Stimulated activated effector memory CD8-positive, alpha-beta T cell treated with anti-CD3 and anti-CD28 coated beads, Interleukin-12 subunit alpha, Interleukin-12 subunit beta, amount 100 ng/mL, for 72 hours (primary cell): ENCODE measurements at regions not wholly inside any gene's neighbourhood (a gene's known extent, or its start where the extent isn't known, plus 50 kb on each side); places are given as distances from the start of the nearest gene placed in this dataset.

Experiments used
- ATAC-seq: fragments of 150-1000 bp; cut with Tn5 transposase; 2 replicates; pipeline ENCODE4 v1.10.0; 2021
- DNase-seq, 2 donors: peaks; one replicate each; pipeline ENCODE4 v3.0.0; 2021 to 2022; ENCODE audit warnings: low spot score in 2 of 2
- H3K27ac Mint-ChIP-seq: one replicate; pipeline ENCODE4 v1.8.0; 2022; ENCODE audit warnings: mild to moderate bottlenecking, mixed read lengths
- H3K36me3 Mint-ChIP-seq: one replicate; pipeline ENCODE4 v1.8.0; 2022; ENCODE audit warnings: mild to moderate bottlenecking, mixed read lengths
- H3K4me1 Mint-ChIP-seq: one replicate; pipeline ENCODE4 v1.8.0; 2022; ENCODE audit warnings: mixed read lengths
- H3K4me3 Mint-ChIP-seq: one replicate; pipeline ENCODE4 v1.8.0; 2022; ENCODE audit warnings: mild to moderate bottlenecking, mixed read lengths
- H3K9me3 Mint-ChIP-seq: one replicate; pipeline ENCODE4 v1.8.0; 2022; ENCODE audit warnings: mixed read lengths

DNA sequence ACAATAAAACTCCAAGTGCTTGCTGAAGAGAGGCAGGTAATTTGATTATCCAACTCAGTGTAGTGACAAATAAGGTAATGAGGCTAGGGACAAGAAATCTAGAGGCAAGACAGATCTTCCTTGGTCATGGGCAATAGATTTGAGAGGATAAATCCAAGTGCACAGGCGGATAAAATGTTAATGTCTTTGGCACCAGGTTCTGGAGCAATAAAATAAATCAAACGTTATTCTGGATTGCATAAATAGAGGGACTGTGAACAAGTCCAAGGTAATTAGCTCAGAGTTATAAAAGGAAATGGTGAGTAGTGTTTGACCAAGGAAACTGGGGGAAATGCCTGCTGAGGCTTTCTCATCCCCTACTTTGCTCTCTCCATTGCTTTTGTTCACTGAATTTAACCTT is 329.3 kb upstream of the PROX1 start:
- Mint-ChIP-seq H3K36me3 (no peaks in the 10 kb centered on the region), H3K4me3 (no peak overlapping the region), H3K27ac (no peak overlapping the region), H3K9me3 (no peaks in the 10 kb centered on the region), H3K4me1 (no peaks in the 10 kb centered on the region)
- ATAC-seq, result no peak
- DNase-seq, result no peak

DNA sequence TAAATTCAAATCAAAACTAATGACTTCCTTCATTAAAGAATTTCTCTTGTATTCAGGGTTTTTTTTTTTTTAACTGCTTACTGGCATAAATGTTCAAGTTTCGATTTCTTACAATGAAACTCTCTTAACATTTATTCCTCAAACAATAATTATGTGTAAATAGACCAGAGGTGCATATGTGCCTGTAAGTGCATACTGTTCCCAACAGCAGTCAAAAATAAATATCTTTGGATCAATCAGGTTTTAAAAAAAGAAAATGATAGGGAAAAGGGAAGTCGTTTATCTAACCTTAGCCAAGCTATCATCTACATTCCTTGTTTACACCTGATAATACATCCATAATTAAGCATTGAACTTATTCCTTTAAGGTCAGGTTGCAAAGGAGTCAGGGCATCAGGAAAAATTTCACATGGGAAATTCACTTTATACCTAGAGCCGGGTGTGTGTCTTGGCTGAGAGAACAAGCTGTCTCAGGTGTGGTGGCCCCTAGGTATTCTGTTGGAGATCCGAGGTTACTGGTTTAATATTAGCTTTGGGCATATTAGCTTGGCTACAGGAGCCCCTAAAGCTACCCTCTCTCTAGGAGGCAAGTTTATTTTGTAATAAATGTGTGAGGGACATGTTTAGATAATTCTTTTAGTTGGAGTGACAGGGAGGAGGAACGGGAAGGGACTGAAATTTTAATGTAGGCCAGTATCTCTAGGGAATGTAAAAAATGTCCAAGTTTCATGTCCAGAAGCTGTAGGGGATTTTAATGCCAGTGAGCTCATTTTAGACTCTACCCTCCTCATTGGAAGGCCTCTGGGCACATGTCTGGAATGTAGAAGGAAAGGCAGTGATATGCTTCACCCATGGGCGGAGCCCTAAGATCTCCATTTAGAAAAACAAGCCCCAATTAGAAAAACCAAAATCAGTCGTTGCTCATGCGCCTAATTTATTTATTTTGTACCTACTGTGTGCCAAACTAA is 327.9 kb upstream of the PROX1 start:
- Mint-ChIP-seq H3K27ac (no peak overlapping the region), H3K4me1 (no peaks in the 10 kb centered on the region), H3K9me3 (no peaks in the 10 kb centered on the region), H3K4me3 (no peak overlapping the region), H3K36me3 (no peaks in the 10 kb centered on the region)
- ATAC-seq (no peak), DNase-seq (no peak)

DNA sequence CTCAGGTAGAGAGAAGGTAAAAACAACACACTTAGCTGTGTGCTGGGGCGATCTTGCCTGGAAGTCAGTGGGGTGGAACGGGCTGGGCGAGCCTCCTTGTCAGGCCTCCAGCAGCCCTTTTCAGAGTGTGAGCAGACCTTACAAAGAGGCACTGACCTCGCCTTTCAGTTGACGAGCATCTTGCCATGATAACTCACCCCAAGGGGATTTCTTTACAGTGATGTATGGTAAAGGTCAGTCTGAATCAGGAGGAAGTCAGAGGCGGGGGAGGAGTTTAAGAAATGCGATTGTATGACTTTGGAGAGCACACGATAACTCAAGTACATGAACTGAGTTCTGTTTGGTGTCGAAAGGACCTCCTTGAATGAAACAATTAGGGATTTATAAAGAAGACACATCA is 326.5 kb upstream of the PROX1 start:
- no peak overlapping the region for H3K27ac Mint-ChIP-seq
- DNase-seq (no peak), ATAC-seq (peak; percentile 11)
- H3K4me3 Mint-ChIP-seq, result no peak overlapping the region
- no peaks in the 10 kb centered on the region for H3K9me3 Mint-ChIP-seq
- no peaks in the 10 kb centered on the region for H3K4me1 Mint-ChIP-seq
- no peaks in the 10 kb centered on the region for H3K36me3 Mint-ChIP-seq

DNA sequence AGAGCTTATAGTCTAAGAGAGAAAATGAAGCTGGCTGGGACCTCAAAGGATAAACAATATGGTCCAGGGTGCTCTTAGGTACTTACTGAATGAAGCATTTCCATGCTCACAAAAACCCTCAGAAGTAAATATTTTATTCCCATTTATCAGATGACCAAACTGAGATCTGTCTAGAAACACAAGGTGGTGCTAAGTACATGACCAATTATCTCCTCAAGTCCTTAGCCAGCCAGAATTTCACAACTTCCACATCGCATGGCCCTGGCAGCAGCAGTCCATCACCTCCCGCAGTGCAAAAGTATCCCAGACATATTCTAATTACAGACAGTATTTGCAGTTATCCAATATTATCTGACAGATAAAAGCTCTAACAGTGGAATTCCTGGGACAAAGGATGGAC is 321.7 kb upstream of the PROX1 start:
- no peaks in the 10 kb centered on the region for H3K36me3 Mint-ChIP-seq
- no peaks in the 10 kb centered on the region for H3K9me3 Mint-ChIP-seq
- no peak for DNase-seq
- no peak overlapping the region for H3K4me3 Mint-ChIP-seq
- no peaks in the 10 kb centered on the region for H3K4me1 Mint-ChIP-seq
- ATAC-seq, result no peak
- no peak overlapping the region for H3K27ac Mint-ChIP-seq

DNA sequence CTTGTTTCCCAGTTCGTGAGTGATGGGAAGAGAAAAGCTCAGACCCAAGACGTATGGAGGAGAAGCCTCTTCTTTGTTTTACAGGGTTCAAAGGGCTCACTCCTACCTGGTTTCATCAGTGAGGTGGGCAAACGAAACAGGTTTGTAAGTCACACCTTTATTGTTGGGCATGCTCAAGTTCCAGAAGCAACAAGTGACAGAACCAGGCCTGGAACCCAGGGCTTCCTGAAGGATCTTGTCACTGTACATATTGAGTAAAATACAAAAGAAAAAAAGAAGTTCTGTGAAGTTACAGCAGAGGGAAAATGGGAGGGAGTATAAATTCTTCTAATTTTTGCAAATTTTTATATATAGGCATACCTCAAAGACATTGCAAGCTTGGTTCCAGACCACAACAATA is 320.9 kb upstream of the PROX1 start:
- no peaks in the 10 kb centered on the region for H3K36me3 Mint-ChIP-seq
- H3K9me3 Mint-ChIP-seq, result no peaks in the 10 kb centered on the region
- H3K27ac Mint-ChIP-seq, result no peak overlapping the region
- H3K4me1 Mint-ChIP-seq, result no peaks in the 10 kb centered on the region
- no peak for DNase-seq
- no peak for ATAC-seq
- no peak overlapping the region for H3K4me3 Mint-ChIP-seq

DNA sequence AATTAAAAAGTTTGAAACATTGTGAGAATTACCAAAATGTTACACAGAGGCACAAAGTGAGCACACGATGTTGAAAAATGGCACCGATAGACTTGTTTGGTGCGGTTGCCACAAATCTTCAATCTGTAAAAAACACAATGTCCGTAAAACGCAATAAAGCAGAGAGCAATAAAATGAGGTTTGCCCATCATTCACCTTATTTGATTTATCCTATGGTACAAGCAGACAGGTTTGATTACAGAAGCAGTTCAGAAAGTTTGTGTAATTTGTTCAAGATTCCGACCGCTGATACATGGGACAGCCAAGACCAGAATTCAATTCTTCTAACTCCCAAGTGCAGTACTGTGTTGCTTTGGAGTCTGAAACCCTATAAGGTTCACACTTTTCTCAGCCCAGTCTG is 318.3 kb upstream of the PROX1 start:
- no peak for DNase-seq
- Mint-ChIP-seq H3K4me1 (no peaks in the 10 kb centered on the region), H3K27ac (no peak overlapping the region), H3K4me3 (no peak overlapping the region), H3K36me3 (no peaks in the 10 kb centered on the region), H3K9me3 (no peaks in the 10 kb centered on the region)
- no peak for ATAC-seq

DNA sequence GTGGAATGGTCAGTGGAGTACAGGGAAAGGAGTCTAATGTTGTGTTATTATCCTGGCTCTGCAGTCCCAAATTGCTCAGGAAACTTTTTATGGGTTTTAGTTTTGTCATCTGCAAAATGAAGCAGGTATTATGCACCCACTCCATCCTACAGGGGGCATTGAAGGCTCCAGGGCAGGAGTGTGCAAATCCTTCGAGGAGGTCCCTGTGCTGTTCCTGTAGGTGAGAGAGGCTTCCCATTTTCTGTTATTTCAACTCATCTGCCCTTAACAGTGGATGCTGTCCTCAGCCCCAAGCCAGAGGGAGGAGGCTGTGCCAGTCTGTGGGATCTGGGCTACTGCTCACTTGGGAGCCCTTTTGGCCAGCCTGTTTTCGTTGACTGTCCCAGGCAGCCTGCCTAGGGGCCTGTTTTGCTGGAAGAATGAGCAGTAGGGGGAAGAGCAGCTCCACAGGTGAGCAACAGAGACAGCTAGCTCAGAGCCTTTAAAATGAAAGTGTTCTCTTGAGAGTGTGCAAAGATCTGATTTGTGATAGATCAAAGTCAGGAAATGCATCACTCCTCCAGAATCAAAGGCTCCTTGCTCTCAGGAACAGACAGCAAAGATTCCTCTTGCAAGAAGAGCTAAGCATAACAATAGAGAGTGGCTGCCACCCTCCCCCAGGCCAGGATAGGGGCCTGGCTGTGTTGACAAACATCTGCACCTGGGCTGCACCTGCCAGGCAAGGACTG is 317.6 kb upstream of the PROX1 start:
- Mint-ChIP-seq H3K9me3 (no peaks in the 10 kb centered on the region), H3K36me3 (no peaks in the 10 kb centered on the region), H3K4me1 (no peaks in the 10 kb centered on the region), H3K27ac (no peak overlapping the region), H3K4me3 (no peak overlapping the region)
- ATAC-seq (no peak), DNase-seq (no peak)

DNA sequence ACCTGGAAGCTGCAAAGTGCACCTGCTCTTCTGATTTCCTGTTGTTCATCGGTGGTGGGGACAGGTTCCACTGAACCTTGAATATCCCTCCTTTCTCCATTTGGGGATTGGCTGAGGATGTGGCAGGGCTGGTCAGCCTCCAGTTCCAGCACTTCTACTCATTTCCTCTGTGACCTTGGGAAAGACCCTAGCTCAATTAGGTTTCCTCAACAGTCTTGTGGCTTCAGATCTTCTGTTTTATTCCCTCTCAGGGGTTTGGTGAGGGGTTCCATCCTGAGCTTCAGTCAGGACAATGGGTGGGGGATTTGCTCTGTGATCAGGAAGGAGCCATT is 317.1 kb upstream of the PROX1 start:
- ATAC-seq (no peak), DNase-seq (no peak)
- no peaks in the 10 kb centered on the region for H3K36me3 Mint-ChIP-seq
- H3K9me3 Mint-ChIP-seq, result no peaks in the 10 kb centered on the region
- no peak overlapping the region for H3K27ac Mint-ChIP-seq
- H3K4me3 Mint-ChIP-seq, result no peak overlapping the region
- no peaks in the 10 kb centered on the region for H3K4me1 Mint-ChIP-seq

DNA sequence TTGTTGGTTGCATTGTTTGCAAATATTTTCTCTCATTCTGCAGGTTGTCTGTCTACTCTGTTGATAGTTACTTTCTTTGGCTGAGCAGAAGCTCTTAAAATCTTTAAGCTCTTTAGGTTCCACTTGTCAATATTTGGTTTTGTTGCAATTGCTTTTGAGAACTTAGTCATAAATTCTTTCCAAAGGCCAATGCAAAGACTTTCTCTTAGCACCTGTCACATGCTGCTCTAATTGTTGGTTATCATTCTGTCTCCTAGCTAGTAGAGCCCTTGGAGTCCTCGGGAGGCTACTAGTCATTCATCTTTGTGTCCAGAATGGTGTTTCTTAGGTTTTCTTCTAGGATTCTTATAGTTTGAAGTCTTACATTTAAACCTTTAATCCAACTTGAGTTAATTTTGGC is 312.7 kb upstream of the PROX1 start:
- no peak overlapping the region for H3K4me3 Mint-ChIP-seq
- no peak overlapping the region for H3K27ac Mint-ChIP-seq
- DNase-seq (no peak), ATAC-seq (no peak)
- no peaks in the 10 kb centered on the region for H3K36me3 Mint-ChIP-seq
- no peaks in the 10 kb centered on the region for H3K4me1 Mint-ChIP-seq
- peaks cover 3% of the 10 kb centered on the region for H3K9me3 Mint-ChIP-seq

DNA sequence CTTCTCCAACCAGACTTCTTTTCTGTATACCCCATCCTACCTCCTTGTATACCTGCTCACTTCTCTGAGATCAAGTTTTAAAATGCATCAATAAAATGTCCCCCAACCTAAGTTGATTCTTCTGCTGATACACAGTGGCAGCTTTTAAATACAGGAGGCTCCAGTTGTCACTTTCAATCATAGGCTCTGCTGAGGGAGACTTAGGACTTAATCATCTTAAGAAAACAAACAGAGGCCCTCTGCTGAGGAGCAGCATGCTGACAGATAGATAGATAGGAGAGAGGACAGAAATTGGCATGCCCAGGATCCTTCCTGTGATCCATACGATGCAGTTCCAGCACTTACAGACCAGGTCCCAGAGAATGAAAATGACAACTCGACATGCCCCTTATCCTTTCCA is 311.0 kb upstream of the PROX1 start:
- Mint-ChIP-seq H3K4me3 (no peak overlapping the region), H3K36me3 (no peaks in the 10 kb centered on the region), H3K4me1 (no peaks in the 10 kb centered on the region), H3K9me3 (peaks cover 3% of the 10 kb centered on the region), H3K27ac (no peak overlapping the region)
- no peak for DNase-seq
- ATAC-seq, result no peak

DNA sequence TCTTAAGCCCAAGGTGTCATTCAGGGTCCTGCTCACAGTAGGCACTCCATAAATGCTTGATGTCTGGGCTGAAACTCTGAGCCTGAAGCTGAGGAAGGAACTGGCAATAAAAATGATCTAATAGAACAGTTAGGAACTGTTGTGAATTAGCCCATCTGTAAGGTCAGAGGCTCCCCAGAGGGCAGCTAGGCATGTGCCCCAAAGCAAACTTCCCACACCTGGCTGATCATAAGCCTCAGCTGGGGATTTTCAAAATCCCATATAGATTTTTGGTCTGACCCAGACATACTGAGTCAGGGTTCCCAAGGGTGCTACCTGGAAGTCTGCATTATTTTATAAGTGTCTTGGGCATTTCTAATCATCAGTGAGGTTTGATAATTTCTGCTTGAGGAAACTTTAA is 309.4 kb upstream of the PROX1 start:
- Mint-ChIP-seq H3K4me1 (no peaks in the 10 kb centered on the region), H3K27ac (no peak overlapping the region), H3K9me3 (peaks cover 6% of the 10 kb centered on the region), H3K36me3 (no peaks in the 10 kb centered on the region), H3K4me3 (no peak overlapping the region)
- ATAC-seq, result no peak
- DNase-seq, result no peak

DNA sequence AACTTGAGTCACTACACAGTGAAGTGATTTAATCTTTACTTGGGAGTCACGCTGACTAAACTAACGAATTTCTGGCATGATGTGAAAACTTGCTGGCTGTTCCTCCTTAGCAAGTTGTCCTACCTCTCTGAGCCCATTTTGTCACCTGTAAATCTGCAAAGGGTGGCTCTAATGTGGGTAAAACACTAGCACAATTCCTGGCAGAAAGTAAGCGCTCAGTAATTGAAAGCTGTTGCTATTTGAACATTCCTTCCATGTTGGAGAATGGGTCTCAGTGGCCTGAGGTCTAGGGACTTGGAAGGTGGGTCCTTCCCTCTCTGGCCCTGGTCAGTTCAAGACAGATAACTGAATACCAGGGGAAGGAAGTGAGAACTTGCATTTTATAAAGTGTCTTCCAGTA is 309.0 kb upstream of the PROX1 start:
- H3K36me3 Mint-ChIP-seq, result no peaks in the 10 kb centered on the region
- ATAC-seq, result no peak
- no peaks in the 10 kb centered on the region for H3K4me1 Mint-ChIP-seq
- H3K27ac Mint-ChIP-seq, result no peak overlapping the region
- peaks cover 6% of the 10 kb centered on the region for H3K9me3 Mint-ChIP-seq
- no peak for DNase-seq
- H3K4me3 Mint-ChIP-seq, result no peak overlapping the region

DNA sequence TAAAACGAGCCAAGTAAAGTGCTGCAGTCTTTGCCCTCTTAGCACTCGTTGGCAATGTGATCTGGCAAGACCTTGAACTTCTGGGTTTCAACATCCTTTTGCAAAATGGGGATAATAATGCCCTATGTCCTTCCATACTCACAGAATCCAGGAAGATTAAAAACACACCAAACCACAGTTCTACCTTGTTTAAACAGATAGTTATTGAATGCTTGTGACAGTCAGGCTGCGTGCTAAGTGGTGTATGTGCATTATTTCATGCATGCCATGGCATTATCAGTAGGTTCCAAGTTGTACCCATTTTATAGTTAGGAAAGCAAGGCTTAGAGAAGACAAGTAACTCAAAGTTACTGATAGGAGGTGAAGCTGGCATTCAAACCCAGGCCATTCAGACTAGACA is 308.6 kb upstream of the PROX1 start:
- ATAC-seq (no peak), DNase-seq (no peak)
- H3K36me3 Mint-ChIP-seq, result no peaks in the 10 kb centered on the region
- peaks cover 6% of the 10 kb centered on the region for H3K9me3 Mint-ChIP-seq
- no peak overlapping the region for H3K27ac Mint-ChIP-seq
- no peaks in the 10 kb centered on the region for H3K4me1 Mint-ChIP-seq
- no peak overlapping the region for H3K4me3 Mint-ChIP-seq

DNA sequence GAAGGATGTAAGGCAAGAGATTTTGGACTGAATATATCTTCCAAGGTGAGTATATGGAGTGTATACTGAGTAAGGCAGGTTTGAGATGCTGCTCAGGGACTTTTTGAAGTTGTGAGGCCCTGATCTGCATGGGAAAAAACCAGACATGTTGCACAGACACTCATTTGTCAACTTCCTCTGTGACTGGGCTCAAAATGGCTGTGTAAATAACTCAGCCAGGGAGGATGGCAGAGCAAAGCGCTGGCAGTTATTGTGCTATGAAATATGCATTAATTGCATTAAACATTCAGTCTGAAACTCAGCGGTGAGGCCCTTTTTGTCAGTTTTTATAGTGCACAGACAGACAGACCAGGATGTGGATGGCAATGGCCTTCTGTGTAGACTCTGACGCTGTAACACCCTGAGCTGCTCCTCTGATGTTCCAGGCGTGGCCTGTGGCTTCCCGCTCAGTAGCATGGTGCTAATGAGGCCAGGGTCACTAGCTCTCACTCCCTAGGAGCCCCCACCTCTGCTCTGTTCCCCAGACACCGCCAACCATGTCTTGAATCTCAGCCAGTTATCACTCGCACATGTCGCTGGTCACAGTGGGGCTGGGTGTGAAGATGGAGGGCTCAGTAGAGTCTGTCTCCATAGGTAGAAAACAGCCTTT is 307.0 kb upstream of the PROX1 start:
- ATAC-seq, result no peak
- Mint-ChIP-seq H3K36me3 (no peaks in the 10 kb centered on the region), H3K9me3 (peaks cover 6% of the 10 kb centered on the region), H3K4me1 (no peaks in the 10 kb centered on the region), H3K27ac (no peak overlapping the region), H3K4me3 (no peak overlapping the region)
- no peak for DNase-seq

DNA sequence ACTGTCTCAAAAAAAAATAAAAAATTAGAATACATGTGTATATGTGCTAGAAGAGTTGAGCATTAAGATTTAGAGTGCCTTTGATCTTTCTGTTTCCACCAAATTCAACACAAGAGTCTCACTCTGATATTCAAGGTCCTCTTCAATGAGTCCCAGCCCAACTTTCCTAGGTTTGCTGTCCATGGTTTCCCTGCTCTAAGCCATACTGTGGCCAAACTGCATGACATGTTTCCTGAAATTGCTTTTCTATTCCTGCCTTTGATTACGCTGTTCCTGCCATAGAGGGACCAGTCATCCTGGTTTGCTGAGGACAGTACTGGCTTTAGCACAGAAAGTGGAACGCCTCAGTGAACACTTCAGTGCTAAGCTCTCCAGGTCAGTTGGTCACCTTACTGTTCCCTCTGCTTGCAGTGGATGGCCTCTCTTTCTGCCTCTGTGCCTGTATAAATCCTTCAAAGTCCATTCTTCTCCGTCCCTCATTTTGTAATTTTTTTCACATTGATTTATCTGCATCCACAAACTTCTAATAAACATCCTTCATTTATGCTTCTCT is 305.9 kb upstream of the PROX1 start:
- Mint-ChIP-seq H3K4me1 (no peaks in the 10 kb centered on the region), H3K4me3 (no peak overlapping the region), H3K36me3 (no peaks in the 10 kb centered on the region), H3K27ac (no peak overlapping the region), H3K9me3 (peaks cover 3% of the 10 kb centered on the region)
- DNase-seq (no peak), ATAC-seq (no peak)
